DMS114 treated with DMSO at 0.1 percent for 48 hours (cell line): ENCODE measurements at regions not wholly inside any gene's neighbourhood (a gene's known extent, or its start where the extent isn't known, plus 50 kb on each side); places are given as distances from the start of the nearest gene placed in this dataset.
A peak's percentile ranks its signal among the peaks of the same experiment; 100 is the strongest.
"Not testable (repeated sequence)": the region's sequence is repeated elsewhere in the genome, so short reads cannot be mapped to it uniquely, and the experiment has no call there.

Experiments
- DNase-seq: peaks from one replicate; lab custom pipeline; 2025; ENCODE audit not compliant: unreplicated experiment; lab: John Stamatoyannopoulos, UW

GRCh38 chr5:98333921-98334320 lies 439.5 kb upstream of the RGMB start:
- DNase-seq: no peak

GRCh38 chr5:98334946-98335345 lies 438.5 kb upstream of the RGMB start:
- DNase-seq: no peak

- DNase-seq: no peak
These were observed 434.2 kb upstream of the RGMB start for GRCh38 chr5:98339141-98339848.

GRCh38 chr5:98341038-98342032 lies 432.1 kb upstream of the RGMB start:
- DNase-seq: no peak

- not testable (repeated sequence) for DNase-seq
These were observed 430.4 kb upstream of the RGMB start for GRCh38 chr5:98342958-98343660.

GRCh38 chr5:98349251-98349989 lies 424.0 kb upstream of the RGMB start:
- peak; percentile 3 for DNase-seq

GRCh38 chr5:98349990-98350365 lies 423.5 kb upstream of the RGMB start:
- no peak for DNase-seq

GRCh38 chr5:98354922-98355321 lies 418.5 kb upstream of the RGMB start:
- no peak for DNase-seq

GRCh38 chr5:98360548-98360947 lies 412.9 kb upstream of the RGMB start:
- DNase-seq: no peak

- no peak for DNase-seq
These were observed 410.3 kb upstream of the RGMB start for GRCh38 chr5:98363157-98363556.

GRCh38 chr5:98364549-98364948 lies 408.9 kb upstream of the RGMB start:
- no peak for DNase-seq

- DNase-seq: no peak
These were observed 408.3 kb upstream of the RGMB start for GRCh38 chr5:98365126-98365525.

GRCh38 chr5:98368141-98368540 lies 405.3 kb upstream of the RGMB start:
- DNase-seq: no peak

- DNase-seq: no peak
These were observed 401.1 kb upstream of the RGMB start for GRCh38 chr5:98372351-98372750.

- DNase-seq: no peak
These were observed 381.4 kb upstream of the RGMB start for GRCh38 chr5:98391921-98392625.

GRCh38 chr5:98393205-98393604 lies 380.3 kb upstream of the RGMB start:
- not testable (repeated sequence) for DNase-seq

- no peak for DNase-seq
These were observed 376.4 kb upstream of the RGMB start for GRCh38 chr5:98397081-98397480.

- DNase-seq: no peak
These were observed 375.0 kb upstream of the RGMB start for GRCh38 chr5:98398465-98398864.

- no peak for DNase-seq
These were observed 371.8 kb upstream of the RGMB start for GRCh38 chr5:98401656-98402055.

GRCh38 chr5:98402130-98402529 lies 371.3 kb upstream of the RGMB start:
- DNase-seq: no peak
